Panc1 (cell line): ENCODE measurements at regions not wholly inside any gene's neighbourhood (a gene's known extent, or its start where the extent isn't known, plus 50 kb on each side); places are given as distances from the start of the nearest gene placed in this dataset.

Experiments
- CTCF ChIP-seq: fragments of 450-650 bp; IDR thresholded peaks from 2 replicates; pipeline ENCODE4 v1.5.1; 2017; ENCODE audit warnings: mild to moderate bottlenecking
- POLR2AphosphoS5 ChIP-seq: IDR thresholded peaks from 2 replicates; pipeline ENCODE4 v1.6.1; 2012; ENCODE audit warnings: mild to moderate bottlenecking, low read depth, low read length, moderate library complexity
- REST ChIP-seq, 2 experiments: IDR thresholded peaks; 2 replicates each; pipeline ENCODE4 v1.6.1; 2011 to 2012; ENCODE audit warnings: low read depth in 2 of 2, control low read depth in 1 of 2, low read length in 1 of 2, mild to moderate bottlenecking in 1 of 2, moderate library complexity in 1 of 2; ENCODE audit not compliant: insufficient read depth in 1 of 2
- SIN3A ChIP-seq: IDR thresholded peaks from 2 replicates; pipeline ENCODE4 v1.6.1; 2012; ENCODE audit warnings: low read depth, mild to moderate bottlenecking, low read length, moderate library complexity, borderline replicate concordance; ENCODE audit not compliant: insufficient read depth

GRCh38 chr9:87334366-87334765, 163.3 kb upstream of the DAPK1 start:
- TF ChIP-seq CTCF (no peak), POLR2AphosphoS5 (no peak), REST (IDR thresholded peaks at IDR 0.05; ENCODE audit: insufficient read depth in 1 of 2, low read depth in 2 of 2, low read length in 1 of 2) (no peak), SIN3A (no peak)
